Tibial nerve (tissue), 4 donors: ENCODE measurements at regions not wholly inside any gene's neighbourhood (a gene's known extent, or its start where the extent isn't known, plus 50 kb on each side); places are given as distances from the start of the nearest gene placed in this dataset.

Experiments used
- CTCF ChIP-seq, 5 experiments: fragments of 200-600 bp in 3 of 5; fragments of 450-650 bp in 2 of 5; sonication (generic) in 3 of 5; IDR thresholded peaks; one replicate each; pipeline ENCODE4 v1.5.1; 2016 to 2019; ENCODE audit warnings: antibody characterized with exemption in 5 of 5, mild to moderate bottlenecking in 3 of 5, moderate library complexity in 2 of 5
- EP300 ChIP-seq, 2 donors: sonication (generic); formaldehyde crosslinking; IDR thresholded peaks; one replicate each; pipeline ENCODE4 v1.6.1; 2017; ENCODE audit warnings: antibody characterized with exemption in 2 of 2, mild to moderate bottlenecking in 1 of 2
- POLR2A ChIP-seq, 2 donors: fragments of 450-650 bp; IDR thresholded peaks; one replicate each; pipeline ENCODE4 v1.6.1; 2017; ENCODE audit warnings: antibody characterized with exemption in 2 of 2, mild to moderate bottlenecking in 2 of 2, moderate library complexity in 2 of 2

GRCh38 chr10:33893506-33893905 is 559.0 kb upstream of the NRP1 start:
- TF ChIP-seq CTCF (IDR thresholded peaks at IDR 0.05) (no peak), EP300 (IDR thresholded peaks at IDR 0.05) (peak in 1 of 2 donors; percentile 65), POLR2A (IDR thresholded peaks at IDR 0.05) (no peak)
